ENCODE measurements at regions not wholly inside any gene's neighbourhood (a gene's known extent, or its start where the extent isn't known, plus 50 kb on each side); places are given as distances from the start of the nearest gene placed in this dataset.

DNA sequence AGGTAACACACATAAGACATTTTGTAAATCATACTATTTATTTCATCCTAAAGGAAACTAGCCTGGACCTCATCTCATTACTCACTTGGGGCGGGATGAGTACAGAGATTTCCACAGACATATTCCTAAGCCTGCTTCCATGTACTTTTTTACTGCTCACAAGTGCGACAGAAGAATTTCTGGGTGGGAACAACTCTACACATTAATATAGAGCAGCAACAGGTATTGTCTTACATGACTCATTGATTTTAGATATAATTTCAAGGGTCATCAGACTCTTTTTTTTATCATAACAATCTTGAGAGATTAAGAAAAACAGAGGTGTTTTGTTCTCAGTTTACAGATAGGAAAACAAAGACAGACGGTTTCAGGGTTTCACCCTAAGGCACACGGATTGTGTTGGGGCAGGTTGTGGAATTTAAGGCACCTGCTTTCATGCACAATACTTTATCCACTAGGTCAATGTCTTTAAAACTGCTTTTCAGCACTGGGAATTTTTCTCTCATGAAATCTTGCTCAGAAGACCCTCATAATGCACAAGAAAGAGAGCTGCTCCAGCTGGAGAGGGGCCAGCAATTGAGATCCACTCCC is 186.7 kb upstream of the CDIN1 start:
- Histone ChIP-seq H3K36me3 (ENCODE audit: low read depth) (no peaks in the 10 kb centered on the region), H3K4me1 (ENCODE audit: insufficient read depth, poor library complexity, severe bottlenecking) (peaks cover 21% of the 10 kb centered on the region), H3K27ac (ENCODE audit: poor library complexity, severe bottlenecking) (peak overlapping the region; percentile 60), H3K27me3 (ENCODE audit: insufficient read depth, poor library complexity, severe bottlenecking) (no peaks in the 10 kb centered on the region), H3K4me3 (ENCODE audit: severe bottlenecking) (no peak overlapping the region), H3K9me3 (ENCODE audit: severe bottlenecking) (no peaks in the 10 kb centered on the region)
- peak; percentile 97 for ATAC-seq (ENCODE audit: low read depth)
- TF ChIP-seq, protein P1, sequence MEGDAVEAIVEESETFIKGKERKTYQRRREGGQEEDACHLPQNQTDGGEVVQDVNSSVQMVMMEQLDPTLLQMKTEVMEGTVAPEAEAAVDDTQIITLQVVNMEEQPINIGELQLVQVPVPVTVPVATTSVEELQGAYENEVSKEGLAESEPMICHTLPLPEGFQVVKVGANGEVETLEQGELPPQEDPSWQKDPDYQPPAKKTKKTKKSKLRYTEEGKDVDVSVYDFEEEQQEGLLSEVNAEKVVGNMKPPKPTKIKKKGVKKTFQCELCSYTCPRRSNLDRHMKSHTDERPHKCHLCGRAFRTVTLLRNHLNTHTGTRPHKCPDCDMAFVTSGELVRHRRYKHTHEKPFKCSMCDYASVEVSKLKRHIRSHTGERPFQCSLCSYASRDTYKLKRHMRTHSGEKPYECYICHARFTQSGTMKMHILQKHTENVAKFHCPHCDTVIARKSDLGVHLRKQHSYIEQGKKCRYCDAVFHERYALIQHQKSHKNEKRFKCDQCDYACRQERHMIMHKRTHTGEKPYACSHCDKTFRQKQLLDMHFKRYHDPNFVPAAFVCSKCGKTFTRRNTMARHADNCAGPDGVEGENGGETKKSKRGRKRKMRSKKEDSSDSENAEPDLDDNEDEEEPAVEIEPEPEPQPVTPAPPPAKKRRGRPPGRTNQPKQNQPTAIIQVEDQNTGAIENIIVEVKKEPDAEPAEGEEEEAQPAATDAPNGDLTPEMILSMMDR (IDR thresholded peaks at IDR 0.05; ENCODE audit: poor library complexity, severe bottlenecking): no peak
- no peak for DNase-seq (ENCODE audit: low spot score)

DNA sequence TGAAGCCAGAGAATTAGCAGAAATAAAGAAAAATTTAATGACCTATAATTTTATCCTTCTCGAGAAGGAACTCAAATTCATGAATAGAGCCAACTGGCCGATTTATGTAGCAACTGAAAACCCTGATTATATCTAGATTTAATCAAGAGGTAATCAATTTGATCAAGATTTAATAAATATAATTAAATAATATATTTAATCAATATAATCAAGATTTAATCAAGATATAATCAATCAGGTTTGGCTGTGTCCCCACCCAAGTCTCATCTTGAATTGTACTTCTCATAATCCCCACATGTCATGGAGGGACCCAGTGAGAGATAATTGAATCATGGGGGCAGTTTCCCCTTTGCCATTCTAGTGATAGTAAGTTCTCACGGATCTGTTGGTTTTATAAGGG is 181.2 kb upstream of the CDIN1 start:
- no peaks in the 10 kb centered on the region for H3K27me3 ChIP-seq (ENCODE audit: insufficient read depth, poor library complexity, severe bottlenecking)
- no peak overlapping the region for H3K27ac ChIP-seq (ENCODE audit: poor library complexity, severe bottlenecking)
- H3K4me3 ChIP-seq (ENCODE audit: severe bottlenecking): no peak overlapping the region
- no peaks in the 10 kb centered on the region for H3K36me3 ChIP-seq (ENCODE audit: low read depth)
- H3K9me3 ChIP-seq (ENCODE audit: severe bottlenecking): no peaks in the 10 kb centered on the region
- peaks cover 13% of the 10 kb centered on the region for H3K4me1 ChIP-seq (ENCODE audit: insufficient read depth, poor library complexity, severe bottlenecking)
- DNase-seq (ENCODE audit: low spot score) (no peak), ATAC-seq (ENCODE audit: low read depth) (no peak)
- TF ChIP-seq, protein P1 (IDR thresholded peaks at IDR 0.05; ENCODE audit: poor library complexity, severe bottlenecking): no peak

DNA sequence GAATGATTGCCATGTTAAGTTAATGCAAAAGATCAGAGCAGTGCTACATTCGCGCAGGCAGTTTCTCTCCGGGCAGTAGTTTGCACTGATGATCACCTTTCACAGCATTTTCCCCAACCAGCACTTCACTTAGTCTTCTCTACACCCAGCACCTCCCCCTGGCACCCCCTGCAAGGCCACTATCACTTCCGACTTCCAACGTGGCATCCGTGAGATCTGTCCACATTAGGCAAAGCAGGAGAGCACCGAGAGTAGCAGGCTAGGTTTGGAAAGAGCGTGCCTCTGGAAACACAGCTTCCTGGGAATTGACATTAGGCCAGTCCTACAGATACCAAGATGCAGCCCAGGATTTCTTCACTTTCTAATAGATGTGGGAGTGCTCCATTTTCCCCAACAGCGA is 180.2 kb upstream of the CDIN1 start:
- Histone ChIP-seq H3K27ac (ENCODE audit: poor library complexity, severe bottlenecking) (no peak overlapping the region), H3K9me3 (ENCODE audit: severe bottlenecking) (no peaks in the 10 kb centered on the region), H3K36me3 (ENCODE audit: low read depth) (no peaks in the 10 kb centered on the region), H3K27me3 (ENCODE audit: insufficient read depth, poor library complexity, severe bottlenecking) (no peaks in the 10 kb centered on the region), H3K4me3 (ENCODE audit: severe bottlenecking) (no peak overlapping the region), H3K4me1 (ENCODE audit: insufficient read depth, poor library complexity, severe bottlenecking) (peaks cover 10% of the 10 kb centered on the region)
- ATAC-seq (ENCODE audit: low read depth) (no peak), DNase-seq (ENCODE audit: low spot score) (no peak)
- TF ChIP-seq, protein P1 (IDR thresholded peaks at IDR 0.05; ENCODE audit: poor library complexity, severe bottlenecking): no peak

DNA sequence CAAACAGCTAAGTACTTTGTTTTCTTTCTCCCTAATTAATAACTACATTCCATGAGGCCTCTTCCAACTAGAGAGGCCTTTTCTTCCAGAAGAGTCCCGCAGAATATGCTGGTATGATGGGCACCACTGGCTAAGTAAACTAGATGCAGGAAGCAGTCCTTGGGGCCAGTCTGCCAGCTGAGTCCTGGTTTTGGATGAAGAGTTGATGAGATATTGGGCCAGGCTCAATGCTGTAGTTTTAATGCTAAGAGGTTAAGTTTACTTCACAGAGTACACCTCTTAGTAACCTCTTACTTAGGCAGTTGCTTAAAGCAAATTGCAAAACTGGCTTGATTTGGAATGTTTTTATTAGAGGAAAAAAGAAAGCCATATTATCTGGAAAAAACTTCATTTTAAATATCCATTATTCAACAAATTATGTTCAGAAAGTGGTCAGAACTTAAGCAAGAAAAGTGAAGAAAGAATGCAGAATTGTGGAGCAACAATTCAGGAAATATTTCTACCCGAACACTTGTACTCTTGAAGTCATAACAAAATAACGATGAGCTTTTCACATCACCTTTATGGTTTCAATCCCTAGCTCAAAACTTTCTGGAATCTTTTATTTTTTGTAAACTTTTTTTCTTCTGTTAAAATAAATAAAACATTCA is 178.4 kb upstream of the CDIN1 start:
- Histone ChIP-seq H3K9me3 (ENCODE audit: severe bottlenecking) (no peaks in the 10 kb centered on the region), H3K27me3 (ENCODE audit: insufficient read depth, poor library complexity, severe bottlenecking) (no peaks in the 10 kb centered on the region), H3K4me3 (ENCODE audit: severe bottlenecking) (no peak overlapping the region), H3K36me3 (ENCODE audit: low read depth) (no peaks in the 10 kb centered on the region), H3K27ac (ENCODE audit: poor library complexity, severe bottlenecking) (no peak overlapping the region), H3K4me1 (ENCODE audit: insufficient read depth, poor library complexity, severe bottlenecking) (peaks cover 6% of the 10 kb centered on the region)
- DNase-seq (ENCODE audit: low spot score) (no peak), ATAC-seq (ENCODE audit: low read depth) (no peak)
- TF ChIP-seq, protein P1 (IDR thresholded peaks at IDR 0.05; ENCODE audit: poor library complexity, severe bottlenecking): no peak

DNA sequence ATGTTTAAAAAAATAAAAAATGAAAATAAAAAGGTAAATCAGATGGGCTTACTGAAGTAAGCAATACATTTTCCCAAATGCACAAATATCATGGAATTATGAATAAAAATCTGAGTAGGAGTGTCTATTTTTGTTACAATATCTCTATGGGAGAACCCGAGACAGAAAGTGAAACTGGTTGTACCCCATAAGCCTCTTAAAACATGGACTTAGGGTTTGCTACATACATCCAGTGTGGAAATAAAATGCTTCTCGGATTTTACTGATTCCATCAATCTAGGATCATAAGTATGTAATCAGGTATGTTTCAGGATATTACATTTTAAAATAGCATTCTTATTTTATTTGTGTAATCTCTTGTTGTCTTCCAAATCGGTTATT is 177.8 kb upstream of the CDIN1 start:
- DNase-seq (ENCODE audit: low spot score) (no peak), ATAC-seq (ENCODE audit: low read depth) (no peak)
- TF ChIP-seq, protein P1 (IDR thresholded peaks at IDR 0.05; ENCODE audit: poor library complexity, severe bottlenecking): no peak
- Histone ChIP-seq H3K27ac (ENCODE audit: poor library complexity, severe bottlenecking) (no peak overlapping the region), H3K36me3 (ENCODE audit: low read depth) (no peaks in the 10 kb centered on the region), H3K4me1 (ENCODE audit: insufficient read depth, poor library complexity, severe bottlenecking) (peaks cover 6% of the 10 kb centered on the region), H3K27me3 (ENCODE audit: insufficient read depth, poor library complexity, severe bottlenecking) (no peaks in the 10 kb centered on the region), H3K4me3 (ENCODE audit: severe bottlenecking) (no peak overlapping the region), H3K9me3 (ENCODE audit: severe bottlenecking) (no peaks in the 10 kb centered on the region)
